ENCODE measurements at regions not wholly inside any gene's neighbourhood (a gene's known extent, or its start where the extent isn't known, plus 50 kb on each side); places are given as distances from the start of the nearest gene placed in this dataset.

DNA sequence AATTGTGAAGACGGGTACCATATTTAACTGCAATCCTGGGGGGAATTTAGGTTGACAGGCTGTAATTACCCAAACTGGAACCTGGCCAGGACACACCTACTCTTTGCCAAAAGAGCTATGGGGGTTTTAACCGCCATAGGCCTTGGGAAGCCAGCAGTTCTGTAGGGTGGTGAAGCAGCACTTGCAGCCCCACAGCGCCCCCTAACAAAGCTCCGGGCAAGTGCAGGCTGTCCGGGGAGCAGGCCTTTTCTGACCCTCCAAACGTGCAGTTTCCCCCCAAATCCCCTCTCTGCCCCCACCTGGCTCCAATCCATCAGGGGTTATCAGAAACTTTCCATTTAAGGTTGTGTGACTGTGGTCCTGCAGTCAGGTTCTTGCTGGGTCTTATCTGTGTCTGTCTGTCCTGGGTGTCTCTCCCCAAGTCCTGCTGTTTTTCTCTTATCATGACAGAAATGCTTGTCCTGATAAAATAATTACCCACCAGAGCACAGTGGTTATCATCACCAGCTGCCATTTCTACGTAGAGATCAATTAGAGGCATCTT lies 350.9 kb downstream of the MID1IP1 start:
- no peak overlapping the region for H3K4me2 ChIP-seq (ENCODE audit: low read length)
- H3K4me1 ChIP-seq (ENCODE audit: control insufficient read depth, low read depth, low read length), result peaks cover 4% of the 10 kb centered on the region
- H3K27ac ChIP-seq (ENCODE audit: low read depth, low read length), result peak overlapping the region; percentile 81
- H2BK120ac ChIP-seq (ENCODE audit: low read depth, low read length), result peak overlapping the region; percentile 82
- H2AK5ac ChIP-seq (ENCODE audit: low read length), result no peak overlapping the region
- DNase-seq, result peak; percentile 90
- H3K27me3 ChIP-seq (ENCODE audit: insufficient read depth, low read length, poor library complexity), result no peaks in the 10 kb centered on the region
- peak overlapping the region; percentile 69 for H3K56ac ChIP-seq (ENCODE audit: low read length)
- H4K8ac ChIP-seq (ENCODE audit: low read depth, low read length), result no peak overlapping the region
- no peak overlapping the region for H3K4me3 ChIP-seq (ENCODE audit: low read length)
- no peak overlapping the region for H4K5ac ChIP-seq (ENCODE audit: low read length)
- no peaks in the 10 kb centered on the region for H3K79me2 ChIP-seq (ENCODE audit: control insufficient read depth, insufficient read depth, low read length)
- no peak overlapping the region for H3K4ac ChIP-seq (ENCODE audit: low read depth, low read length)
- WGBS (ENCODE audit: extremely low coverage, insufficient coverage, low lambda C conversion rate), result no CpG with 5 or more reads among the region's 7 CpGs
- H2BK5ac ChIP-seq (ENCODE audit: low read length), result peak overlapping the region; percentile 81
- H3K23ac ChIP-seq (ENCODE audit: low read length), result no peak overlapping the region
- H3K36me3 ChIP-seq (ENCODE audit: control insufficient read depth, insufficient read depth, low read length), result no peaks in the 10 kb centered on the region
- H3K18ac ChIP-seq (ENCODE audit: low read length), result peak overlapping the region; percentile 96
- H3K79me1 ChIP-seq (ENCODE audit: low read length), result no peaks in the 10 kb centered on the region
- H2BK15ac ChIP-seq (replicated peaks; ENCODE audit: low read depth), result no peak overlapping the region
- H3K9ac ChIP-seq (ENCODE audit: low read length), result peak overlapping the region; percentile 40

DNA sequence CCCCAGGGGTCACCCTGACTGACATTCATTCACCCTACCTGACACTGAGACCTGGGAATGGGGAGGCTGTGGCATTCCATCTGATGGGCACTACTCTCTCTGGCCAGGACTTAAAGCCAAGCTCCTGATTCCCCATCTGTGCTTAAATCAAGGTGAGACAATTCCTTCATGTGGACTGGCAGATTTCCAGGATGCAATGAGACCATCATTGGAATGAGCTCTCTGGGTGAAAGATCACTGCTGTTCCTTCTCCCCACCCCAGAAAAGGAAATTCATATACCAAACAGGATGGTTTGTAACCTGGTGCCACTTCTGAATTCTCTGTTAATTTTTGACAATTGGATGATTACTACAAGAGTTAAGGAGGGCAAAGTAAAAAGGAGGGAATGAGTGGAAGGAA lies 354.8 kb downstream of the MID1IP1 start:
- Histone ChIP-seq H3K27ac (ENCODE audit: low read depth, low read length) (no peak overlapping the region), H2AK5ac (ENCODE audit: low read length) (no peak overlapping the region), H3K4ac (ENCODE audit: low read depth, low read length) (no peak overlapping the region), H3K36me3 (ENCODE audit: control insufficient read depth, insufficient read depth, low read length) (no peaks in the 10 kb centered on the region), H3K56ac (ENCODE audit: low read length) (no peak overlapping the region), H3K79me1 (ENCODE audit: low read length) (no peaks in the 10 kb centered on the region), H3K23ac (ENCODE audit: low read length) (no peak overlapping the region), H3K27me3 (ENCODE audit: insufficient read depth, low read length, poor library complexity) (no peaks in the 10 kb centered on the region), H3K4me3 (ENCODE audit: low read length) (no peak overlapping the region), H2BK120ac (ENCODE audit: low read depth, low read length) (no peak overlapping the region), H4K5ac (ENCODE audit: low read length) (no peak overlapping the region), H3K4me1 (ENCODE audit: control insufficient read depth, low read depth, low read length) (peaks cover 4% of the 10 kb centered on the region), H3K9ac (ENCODE audit: low read length) (no peak overlapping the region), H2BK15ac (replicated peaks; ENCODE audit: low read depth) (no peak overlapping the region), H3K18ac (ENCODE audit: low read length) (no peak overlapping the region), H3K4me2 (ENCODE audit: low read length) (no peak overlapping the region), H3K79me2 (ENCODE audit: control insufficient read depth, insufficient read depth, low read length) (no peaks in the 10 kb centered on the region), H2BK5ac (ENCODE audit: low read length) (no peak overlapping the region), H4K8ac (ENCODE audit: low read depth, low read length) (no peak overlapping the region)
- no peak for DNase-seq

DNA sequence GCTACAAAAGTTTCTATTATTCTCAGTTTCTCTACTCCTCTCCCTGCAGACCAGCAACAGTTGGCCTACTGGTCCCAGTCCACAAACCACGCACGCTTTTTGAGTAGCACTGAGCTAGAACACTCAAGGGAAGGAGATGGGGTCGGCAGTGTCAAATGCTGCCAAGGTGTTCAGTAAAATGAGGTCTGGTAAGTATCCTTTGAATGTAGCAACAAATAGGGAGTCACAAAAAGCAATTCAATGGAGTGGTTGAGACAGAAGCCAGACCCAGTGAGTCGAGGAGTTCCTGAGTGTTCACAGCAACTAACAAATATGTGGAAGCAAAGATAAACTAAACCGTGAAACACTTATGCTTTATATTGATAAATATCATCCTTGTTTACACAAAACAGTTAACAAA lies 355.7 kb downstream of the MID1IP1 start:
- Histone ChIP-seq H3K9ac (ENCODE audit: low read length) (no peak overlapping the region), H3K4me1 (ENCODE audit: control insufficient read depth, low read depth, low read length) (no peaks in the 10 kb centered on the region), H3K18ac (ENCODE audit: low read length) (no peak overlapping the region), H3K4me3 (ENCODE audit: low read length) (no peak overlapping the region), H2BK120ac (ENCODE audit: low read depth, low read length) (no peak overlapping the region), H3K23ac (ENCODE audit: low read length) (no peak overlapping the region), H3K4me2 (ENCODE audit: low read length) (no peak overlapping the region), H4K8ac (ENCODE audit: low read depth, low read length) (no peak overlapping the region), H3K36me3 (ENCODE audit: control insufficient read depth, insufficient read depth, low read length) (no peaks in the 10 kb centered on the region), H2AK5ac (ENCODE audit: low read length) (no peak overlapping the region), H2BK15ac (replicated peaks; ENCODE audit: low read depth) (no peak overlapping the region), H4K5ac (ENCODE audit: low read length) (no peak overlapping the region), H3K27ac (ENCODE audit: low read depth, low read length) (no peak overlapping the region), H2BK5ac (ENCODE audit: low read length) (no peak overlapping the region), H3K79me2 (ENCODE audit: control insufficient read depth, insufficient read depth, low read length) (no peaks in the 10 kb centered on the region), H3K27me3 (ENCODE audit: insufficient read depth, low read length, poor library complexity) (no peaks in the 10 kb centered on the region), H3K79me1 (ENCODE audit: low read length) (no peaks in the 10 kb centered on the region), H3K4ac (ENCODE audit: low read depth, low read length) (no peak overlapping the region), H3K56ac (ENCODE audit: low read length) (no peak overlapping the region)
- no CpG with 5 or more reads among the region's 5 CpGs for WGBS (ENCODE audit: extremely low coverage, insufficient coverage, low lambda C conversion rate)
- DNase-seq, result no peak

DNA sequence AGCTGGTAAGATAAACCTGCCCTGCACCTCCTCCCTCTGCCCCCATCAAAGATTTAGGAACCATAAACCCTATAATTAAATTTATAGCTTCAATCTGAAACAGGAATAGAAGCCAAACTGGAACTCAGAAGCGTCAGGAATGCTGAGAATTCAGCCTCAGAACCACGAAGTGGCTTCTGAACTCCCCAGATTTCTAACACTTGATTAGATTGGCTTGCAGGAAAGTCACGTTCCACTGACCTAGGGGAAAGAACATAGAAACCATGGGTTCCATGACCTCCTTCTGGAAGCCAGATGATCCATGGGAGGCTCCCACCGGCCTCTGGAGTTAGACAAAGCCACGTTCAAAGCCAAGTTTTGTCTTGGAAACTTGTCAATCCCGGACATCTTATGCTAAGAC lies 356.5 kb downstream of the MID1IP1 start:
- H3K27me3 ChIP-seq (ENCODE audit: insufficient read depth, low read length, poor library complexity), result no peaks in the 10 kb centered on the region
- no peaks in the 10 kb centered on the region for H3K4me1 ChIP-seq (ENCODE audit: control insufficient read depth, low read depth, low read length)
- H3K18ac ChIP-seq (ENCODE audit: low read length), result peak overlapping the region; percentile 51
- H3K4ac ChIP-seq (ENCODE audit: low read depth, low read length), result no peak overlapping the region
- no peak overlapping the region for H3K9ac ChIP-seq (ENCODE audit: low read length)
- H3K27ac ChIP-seq (ENCODE audit: low read depth, low read length), result no peak overlapping the region
- H4K8ac ChIP-seq (ENCODE audit: low read depth, low read length), result no peak overlapping the region
- H3K36me3 ChIP-seq (ENCODE audit: control insufficient read depth, insufficient read depth, low read length), result no peaks in the 10 kb centered on the region
- no CpG with 5 or more reads among the region's 6 CpGs for WGBS (ENCODE audit: extremely low coverage, insufficient coverage, low lambda C conversion rate)
- no peak overlapping the region for H3K4me3 ChIP-seq (ENCODE audit: low read length)
- H3K23ac ChIP-seq (ENCODE audit: low read length), result no peak overlapping the region
- no peaks in the 10 kb centered on the region for H3K79me2 ChIP-seq (ENCODE audit: control insufficient read depth, insufficient read depth, low read length)
- H2BK5ac ChIP-seq (ENCODE audit: low read length), result no peak overlapping the region
- no peak overlapping the region for H3K56ac ChIP-seq (ENCODE audit: low read length)
- no peaks in the 10 kb centered on the region for H3K79me1 ChIP-seq (ENCODE audit: low read length)
- DNase-seq, result no peak
- no peak overlapping the region for H2BK15ac ChIP-seq (replicated peaks; ENCODE audit: low read depth)
- H2BK120ac ChIP-seq (ENCODE audit: low read depth, low read length), result no peak overlapping the region
- no peak overlapping the region for H2AK5ac ChIP-seq (ENCODE audit: low read length)
- no peak overlapping the region for H4K5ac ChIP-seq (ENCODE audit: low read length)
- H3K4me2 ChIP-seq (ENCODE audit: low read length), result no peak overlapping the region

DNA sequence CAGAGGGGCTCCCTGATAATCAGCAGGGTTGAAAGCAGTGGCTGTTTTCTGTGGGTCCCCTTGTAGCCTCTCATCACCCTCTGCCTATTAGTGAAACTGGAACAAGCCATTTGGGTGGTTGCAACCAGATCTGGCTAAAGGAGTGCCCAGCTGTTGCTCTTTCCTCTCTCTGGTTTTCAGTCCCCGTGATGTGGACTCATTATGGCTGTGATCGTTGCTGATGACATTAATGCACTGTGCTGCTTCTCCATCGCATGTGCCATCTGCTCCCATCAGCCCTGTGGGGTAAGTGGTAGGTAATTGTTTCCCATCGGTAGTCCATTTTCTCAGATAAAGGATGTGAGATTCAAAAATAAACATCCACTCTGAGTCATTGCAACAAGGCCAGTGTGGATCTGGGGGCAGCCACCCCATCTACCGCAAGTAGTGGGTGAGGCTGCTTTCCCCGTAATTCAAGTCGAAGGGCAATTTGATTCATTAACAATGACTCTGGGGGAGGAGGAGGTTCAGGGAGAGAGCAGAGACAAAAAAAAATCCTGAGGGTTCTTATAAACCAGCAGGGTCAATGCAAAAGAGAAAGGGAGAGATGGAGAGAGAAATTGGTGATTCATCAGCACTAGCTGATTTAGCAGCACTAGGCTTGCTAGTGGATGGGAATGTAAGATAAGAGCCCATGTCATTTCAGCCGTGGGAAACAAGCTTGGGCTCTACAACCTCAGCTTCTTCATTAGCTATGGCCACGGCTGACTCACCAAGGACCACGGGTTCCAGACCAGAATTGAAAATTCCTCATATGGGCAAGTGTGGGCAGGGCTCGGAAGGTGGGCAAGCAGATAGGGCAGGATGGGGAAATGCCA lies 357.8 kb downstream of the MID1IP1 start:
- H3K4me3 ChIP-seq (ENCODE audit: low read length), result no peak overlapping the region
- DNase-seq, result peak; percentile 65
- H4K5ac ChIP-seq (ENCODE audit: low read length), result no peak overlapping the region
- H3K4me1 ChIP-seq (ENCODE audit: control insufficient read depth, low read depth, low read length), result no peaks in the 10 kb centered on the region
- no peak overlapping the region for H3K4me2 ChIP-seq (ENCODE audit: low read length)
- no peaks in the 10 kb centered on the region for H3K79me1 ChIP-seq (ENCODE audit: low read length)
- H3K27me3 ChIP-seq (ENCODE audit: insufficient read depth, low read length, poor library complexity), result no peaks in the 10 kb centered on the region
- no peak overlapping the region for H3K18ac ChIP-seq (ENCODE audit: low read length)
- H3K36me3 ChIP-seq (ENCODE audit: control insufficient read depth, insufficient read depth, low read length), result no peaks in the 10 kb centered on the region
- WGBS (ENCODE audit: extremely low coverage, insufficient coverage, low lambda C conversion rate), result no CpG with 5 or more reads among the region's 11 CpGs
- no peak overlapping the region for H3K4ac ChIP-seq (ENCODE audit: low read depth, low read length)
- no peak overlapping the region for H3K23ac ChIP-seq (ENCODE audit: low read length)
- H3K56ac ChIP-seq (ENCODE audit: low read length), result peak overlapping the region; percentile 11
- no peak overlapping the region for H2AK5ac ChIP-seq (ENCODE audit: low read length)
- no peak overlapping the region for H2BK120ac ChIP-seq (ENCODE audit: low read depth, low read length)
- H4K8ac ChIP-seq (ENCODE audit: low read depth, low read length), result no peak overlapping the region
- H3K27ac ChIP-seq (ENCODE audit: low read depth, low read length), result no peak overlapping the region
- H3K79me2 ChIP-seq (ENCODE audit: control insufficient read depth, insufficient read depth, low read length), result no peaks in the 10 kb centered on the region
- no peak overlapping the region for H3K9ac ChIP-seq (ENCODE audit: low read length)
- H2BK5ac ChIP-seq (ENCODE audit: low read length), result no peak overlapping the region
- H2BK15ac ChIP-seq (replicated peaks; ENCODE audit: low read depth), result no peak overlapping the region
